ENCODE measurements at regions not wholly inside any gene's neighbourhood (a gene's known extent, or its start where the extent isn't known, plus 50 kb on each side); places are given as distances from the start of the nearest gene placed in this dataset.
"Not testable (repeated sequence)": the region's sequence is repeated elsewhere in the genome, so short reads cannot be mapped to it uniquely, and the experiment has no call there.

DNA sequence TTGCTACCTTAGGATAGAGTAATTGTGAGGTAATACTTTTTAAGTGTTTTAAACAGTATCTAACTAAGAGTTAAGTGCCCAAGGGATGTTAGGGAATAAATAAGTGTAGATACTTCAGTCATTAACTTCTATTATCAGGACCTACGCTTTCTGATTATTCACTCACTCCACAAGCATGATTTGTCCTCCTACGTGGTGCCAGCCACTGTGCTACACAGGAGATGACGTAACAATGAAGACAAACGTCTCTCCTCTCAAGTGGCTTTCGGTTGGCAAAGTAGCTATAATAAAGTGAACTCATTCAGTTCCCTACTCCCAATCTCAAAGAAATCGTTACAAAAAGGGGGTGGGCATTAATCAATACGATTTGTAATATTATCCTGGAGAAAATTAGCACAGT, 100.9 kb upstream of the SETBP1 start:
- no peaks in the 10 kb centered on the region for H3K9me2 ChIP-seq (replicated peaks; ENCODE audit: insufficient read depth, low read length)
- H4K20me1 ChIP-seq (ENCODE audit: low read depth, low read length), result no peaks in the 10 kb centered on the region
- no peak overlapping the region for H3K9ac ChIP-seq (ENCODE audit: low read length)
- H2AFZ ChIP-seq (ENCODE audit: low read depth, low read length, severe bottlenecking), result peak overlapping the region; percentile 70
- no peak overlapping the region for H3K4me2 ChIP-seq (ENCODE audit: low read depth, low read length, poor library complexity, severe bottlenecking)
- H3F3A ChIP-seq (ENCODE audit: insufficient read depth), result no peaks in the 10 kb centered on the region
- no peaks in the 10 kb centered on the region for H3K36me3 ChIP-seq (ENCODE audit: low read length)
- H3K9me3 ChIP-seq (ENCODE audit: insufficient read depth, low read length), result no peaks in the 10 kb centered on the region
- no peak overlapping the region for H3K27ac ChIP-seq (ENCODE audit: low read depth, low read length)
- no peak overlapping the region for H3K4me3 ChIP-seq (ENCODE audit: insufficient read depth, low read length, poor library complexity, severe bottlenecking)
- no peaks in the 10 kb centered on the region for H3K27me3 ChIP-seq (ENCODE audit: low read length)
- no peaks in the 10 kb centered on the region for H3K79me2 ChIP-seq (ENCODE audit: insufficient read depth, low read length)
- TF ChIP-seq EZH2phosphoT487 (conservative IDR thresholded peaks at IDR 0.05; ENCODE audit: low read length), result no peak
- TF ChIP-seq, protein P1, sequence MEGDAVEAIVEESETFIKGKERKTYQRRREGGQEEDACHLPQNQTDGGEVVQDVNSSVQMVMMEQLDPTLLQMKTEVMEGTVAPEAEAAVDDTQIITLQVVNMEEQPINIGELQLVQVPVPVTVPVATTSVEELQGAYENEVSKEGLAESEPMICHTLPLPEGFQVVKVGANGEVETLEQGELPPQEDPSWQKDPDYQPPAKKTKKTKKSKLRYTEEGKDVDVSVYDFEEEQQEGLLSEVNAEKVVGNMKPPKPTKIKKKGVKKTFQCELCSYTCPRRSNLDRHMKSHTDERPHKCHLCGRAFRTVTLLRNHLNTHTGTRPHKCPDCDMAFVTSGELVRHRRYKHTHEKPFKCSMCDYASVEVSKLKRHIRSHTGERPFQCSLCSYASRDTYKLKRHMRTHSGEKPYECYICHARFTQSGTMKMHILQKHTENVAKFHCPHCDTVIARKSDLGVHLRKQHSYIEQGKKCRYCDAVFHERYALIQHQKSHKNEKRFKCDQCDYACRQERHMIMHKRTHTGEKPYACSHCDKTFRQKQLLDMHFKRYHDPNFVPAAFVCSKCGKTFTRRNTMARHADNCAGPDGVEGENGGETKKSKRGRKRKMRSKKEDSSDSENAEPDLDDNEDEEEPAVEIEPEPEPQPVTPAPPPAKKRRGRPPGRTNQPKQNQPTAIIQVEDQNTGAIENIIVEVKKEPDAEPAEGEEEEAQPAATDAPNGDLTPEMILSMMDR (IDR thresholded peaks at IDR 0.05; ENCODE audit: insufficient read depth, low read length, poor library complexity, severe bottlenecking), result no peak

DNA sequence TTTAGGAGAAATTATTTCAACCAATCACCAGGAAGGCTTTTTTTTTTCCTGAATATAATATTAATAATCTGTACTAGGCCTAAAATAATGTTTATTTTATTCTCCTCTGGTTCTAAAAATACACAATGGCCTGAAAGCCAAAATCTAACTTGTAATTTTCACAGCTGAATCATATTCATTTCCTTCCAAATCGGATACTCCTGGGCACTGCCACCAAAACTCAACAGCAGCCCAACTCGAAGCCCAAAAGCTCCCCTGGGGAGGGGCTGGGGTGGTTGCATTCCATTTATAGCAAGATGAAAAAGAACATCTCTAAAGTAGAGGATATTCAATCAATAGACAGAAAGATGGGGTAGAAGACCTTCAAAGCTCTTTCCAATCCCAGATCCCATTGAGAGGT, 100.5 kb upstream of the SETBP1 start:
- Histone ChIP-seq H4K20me1 (ENCODE audit: low read depth, low read length) (no peaks in the 10 kb centered on the region), H3K27me3 (ENCODE audit: low read length) (no peaks in the 10 kb centered on the region), H3K27ac (ENCODE audit: low read depth, low read length) (no peak overlapping the region), H3K36me3 (ENCODE audit: low read length) (no peaks in the 10 kb centered on the region), H3K79me2 (ENCODE audit: insufficient read depth, low read length) (no peaks in the 10 kb centered on the region), H3F3A (ENCODE audit: insufficient read depth) (no peaks in the 10 kb centered on the region), H2AFZ (ENCODE audit: low read depth, low read length, severe bottlenecking) (no peak overlapping the region), H3K9me2 (replicated peaks; ENCODE audit: insufficient read depth, low read length) (no peaks in the 10 kb centered on the region), H3K4me2 (ENCODE audit: low read depth, low read length, poor library complexity, severe bottlenecking) (no peak overlapping the region), H3K9me3 (ENCODE audit: insufficient read depth, low read length) (no peaks in the 10 kb centered on the region), H3K9ac (ENCODE audit: low read length) (no peak overlapping the region), H3K4me3 (ENCODE audit: insufficient read depth, low read length, poor library complexity, severe bottlenecking) (no peak overlapping the region)
- TF ChIP-seq, protein P1 (IDR thresholded peaks at IDR 0.05; ENCODE audit: insufficient read depth, low read length, poor library complexity, severe bottlenecking), result no peak
- TF ChIP-seq EZH2phosphoT487 (conservative IDR thresholded peaks at IDR 0.05; ENCODE audit: low read length), result no peak

DNA sequence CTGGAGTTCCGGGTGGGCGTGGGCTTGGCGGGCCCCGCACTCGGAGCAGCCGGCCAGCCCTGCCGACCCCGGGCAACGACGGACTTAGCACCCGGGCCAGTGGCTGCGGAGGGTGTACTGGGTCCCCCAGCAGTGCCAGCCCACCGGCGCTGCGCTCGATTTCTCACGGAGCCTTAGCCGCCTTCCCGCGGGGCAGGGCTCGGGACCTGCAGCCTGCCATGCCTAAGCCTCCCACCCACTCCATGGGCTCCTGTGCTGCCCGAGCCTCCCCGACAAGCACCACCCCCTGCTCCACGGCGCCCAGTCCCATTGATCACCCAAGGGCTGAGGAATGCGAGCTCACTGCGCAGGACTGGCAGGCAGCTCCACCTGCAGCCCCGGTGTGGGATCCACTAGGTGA, 99.9 kb upstream of the SETBP1 start:
- H3K9me3 ChIP-seq (ENCODE audit: insufficient read depth, low read length); H3K4me3 ChIP-seq (ENCODE audit: insufficient read depth, low read length, poor library complexity, severe bottlenecking); H3K9me2 ChIP-seq (replicated peaks; ENCODE audit: insufficient read depth, low read length); H3K4me2 ChIP-seq (ENCODE audit: low read depth, low read length, poor library complexity, severe bottlenecking); H3K36me3 ChIP-seq (ENCODE audit: low read length); H3K79me2 ChIP-seq (ENCODE audit: insufficient read depth, low read length); H3K27me3 ChIP-seq (ENCODE audit: low read length); H2AFZ ChIP-seq (ENCODE audit: low read depth, low read length, severe bottlenecking); H3K9ac ChIP-seq (ENCODE audit: low read length); H3F3A ChIP-seq (ENCODE audit: insufficient read depth); H3K27ac ChIP-seq (ENCODE audit: low read depth, low read length); H4K20me1 ChIP-seq (ENCODE audit: low read depth, low read length): not testable (repeated sequence)

DNA sequence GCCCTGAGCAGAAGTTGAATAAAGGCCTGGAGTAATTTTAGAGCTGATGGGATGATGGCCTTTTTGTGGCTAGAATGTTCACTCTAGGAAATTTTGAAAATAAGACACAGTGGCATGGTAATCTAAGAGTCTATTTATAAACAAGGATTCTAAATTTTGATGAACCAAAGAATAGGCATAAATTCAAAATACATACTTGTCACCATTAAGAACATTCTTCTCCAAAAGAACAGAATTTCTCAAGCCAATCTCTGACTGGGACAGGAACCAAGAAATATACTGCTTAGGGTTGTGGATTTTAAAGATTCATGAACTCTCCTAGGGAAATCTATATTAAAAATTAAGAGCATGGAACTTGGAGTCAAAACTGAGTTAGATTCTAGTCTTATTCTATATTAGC, 98.2 kb upstream of the SETBP1 start:
- Histone ChIP-seq H3K79me2 (ENCODE audit: insufficient read depth, low read length) (no peaks in the 10 kb centered on the region), H4K20me1 (ENCODE audit: low read depth, low read length) (no peaks in the 10 kb centered on the region), H3K9me3 (ENCODE audit: insufficient read depth, low read length) (no peaks in the 10 kb centered on the region), H3K4me3 (ENCODE audit: insufficient read depth, low read length, poor library complexity, severe bottlenecking) (no peak overlapping the region), H3K4me2 (ENCODE audit: low read depth, low read length, poor library complexity, severe bottlenecking) (no peak overlapping the region), H3K9me2 (replicated peaks; ENCODE audit: insufficient read depth, low read length) (no peaks in the 10 kb centered on the region), H3K9ac (ENCODE audit: low read length) (no peak overlapping the region), H3K36me3 (ENCODE audit: low read length) (no peaks in the 10 kb centered on the region), H3K27me3 (ENCODE audit: low read length) (no peaks in the 10 kb centered on the region), H2AFZ (ENCODE audit: low read depth, low read length, severe bottlenecking) (no peak overlapping the region), H3F3A (ENCODE audit: insufficient read depth) (no peaks in the 10 kb centered on the region), H3K27ac (ENCODE audit: low read depth, low read length) (no peak overlapping the region)
- TF ChIP-seq EZH2phosphoT487 (conservative IDR thresholded peaks at IDR 0.05; ENCODE audit: low read length), result no peak
- TF ChIP-seq, protein P1 (IDR thresholded peaks at IDR 0.05; ENCODE audit: insufficient read depth, low read length, poor library complexity, severe bottlenecking), result no peak

Data from SU-DHL-6 (cell line).